ENCODE measurements at regions not wholly inside any gene's neighbourhood (a gene's known extent, or its start where the extent isn't known, plus 50 kb on each side); places are given as distances from the start of the nearest gene placed in this dataset.

- no peak overlapping the region for H3K27ac Mint-ChIP-seq
- no peak overlapping the region for H3K4me3 Mint-ChIP-seq
- H3K4me1 Mint-ChIP-seq, result no peaks in the 10 kb centered on the region
- H3K9me3 Mint-ChIP-seq (ENCODE audit: low read depth), result no peaks in the 10 kb centered on the region
- H3K36me3 Mint-ChIP-seq, result no peaks in the 10 kb centered on the region
- ATAC-seq (no peak), DNase-seq (no peak)
- CTCF ChIA-PET, result no interaction called here
- no peaks in the 10 kb centered on the region for H3K27me3 Mint-ChIP-seq
Observed at GRCh38 chr20:61159957-61160686, 91.9 kb upstream of the CDH4 start.

GRCh38 chr20:61161726-61162390 is 90.2 kb upstream of the CDH4 start:
- CTCF ChIA-PET, result no interaction called here
- ATAC-seq, result no peak
- H3K4me3 Mint-ChIP-seq, result no peak overlapping the region
- H3K27ac Mint-ChIP-seq, result no peak overlapping the region
- no peaks in the 10 kb centered on the region for H3K9me3 Mint-ChIP-seq (ENCODE audit: low read depth)
- no peaks in the 10 kb centered on the region for H3K4me1 Mint-ChIP-seq
- H3K36me3 Mint-ChIP-seq, result no peaks in the 10 kb centered on the region
- no peak for DNase-seq
- H3K27me3 Mint-ChIP-seq, result no peaks in the 10 kb centered on the region

DNA sequence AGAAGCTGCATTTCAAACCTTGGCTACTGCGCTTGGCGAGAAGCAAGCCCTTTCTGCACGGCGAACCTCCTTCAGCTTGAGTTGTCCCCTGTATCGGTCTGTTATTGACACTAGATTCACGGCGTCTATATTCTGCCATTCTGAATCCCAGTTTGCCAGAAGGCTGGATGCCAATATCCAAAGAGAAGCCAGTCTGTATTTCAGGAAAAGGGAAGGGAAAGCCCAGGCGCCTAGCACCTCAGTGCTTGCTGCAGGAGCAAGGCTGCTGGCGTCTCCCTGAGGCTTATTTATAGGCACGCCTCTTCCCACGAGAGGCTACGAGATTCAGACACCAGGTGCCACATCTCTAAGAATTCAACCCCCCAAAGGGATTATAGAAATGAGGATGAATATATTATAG is 89.6 kb upstream of the CDH4 start:
- ATAC-seq, result no peak
- CTCF ChIA-PET, result no interaction called here
- Mint-ChIP-seq H3K27ac (no peak overlapping the region), H3K4me1 (no peaks in the 10 kb centered on the region), H3K4me3 (no peak overlapping the region), H3K36me3 (no peaks in the 10 kb centered on the region), H3K27me3 (no peaks in the 10 kb centered on the region), H3K9me3 (ENCODE audit: low read depth) (no peaks in the 10 kb centered on the region)
- no peak for DNase-seq

DNA sequence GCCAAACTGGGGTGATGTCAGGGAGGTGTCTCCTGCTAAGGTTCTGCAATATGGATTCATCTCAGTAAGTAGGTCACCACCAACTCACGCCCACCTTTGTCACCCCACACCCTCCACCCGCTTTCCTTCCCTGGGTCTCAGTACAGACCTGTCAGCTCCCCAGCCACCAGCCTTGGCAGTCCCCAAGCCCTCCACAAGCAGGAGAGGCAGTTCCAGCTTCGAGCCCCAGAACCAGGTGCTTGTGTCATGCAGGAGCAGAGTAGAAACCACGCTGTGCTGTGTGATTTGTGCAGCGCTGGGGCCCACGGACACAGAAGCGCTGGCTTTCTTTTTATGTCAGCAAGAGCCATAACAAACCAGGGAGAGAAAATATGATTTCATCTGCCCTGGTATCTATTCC is 89.0 kb upstream of the CDH4 start:
- H3K36me3 Mint-ChIP-seq, result no peaks in the 10 kb centered on the region
- CTCF ChIA-PET, result no interaction called here
- ATAC-seq, result no peak

GRCh38 chr20:61166324-61166723 is 85.7 kb upstream of the CDH4 start:
- Mint-ChIP-seq H3K4me3 (no peak overlapping the region), H3K27me3 (no peaks in the 10 kb centered on the region), H3K9me3 (ENCODE audit: low read depth) (no peaks in the 10 kb centered on the region), H3K36me3 (no peaks in the 10 kb centered on the region), H3K27ac (no peak overlapping the region), H3K4me1 (no peaks in the 10 kb centered on the region)
- ATAC-seq, result no peak
- CTCF ChIA-PET, result no interaction called here
- DNase-seq, result no peak

More for the DNA sequence above, 89.0 kb upstream of the CDH4 start:
- no peaks in the 10 kb centered on the region for H3K9me3 Mint-ChIP-seq (ENCODE audit: low read depth)
- no peaks in the 10 kb centered on the region for H3K27me3 Mint-ChIP-seq
- no peaks in the 10 kb centered on the region for H3K4me1 Mint-ChIP-seq
- DNase-seq, result no peak
- no peak overlapping the region for H3K27ac Mint-ChIP-seq
- no peak overlapping the region for H3K4me3 Mint-ChIP-seq

DNA sequence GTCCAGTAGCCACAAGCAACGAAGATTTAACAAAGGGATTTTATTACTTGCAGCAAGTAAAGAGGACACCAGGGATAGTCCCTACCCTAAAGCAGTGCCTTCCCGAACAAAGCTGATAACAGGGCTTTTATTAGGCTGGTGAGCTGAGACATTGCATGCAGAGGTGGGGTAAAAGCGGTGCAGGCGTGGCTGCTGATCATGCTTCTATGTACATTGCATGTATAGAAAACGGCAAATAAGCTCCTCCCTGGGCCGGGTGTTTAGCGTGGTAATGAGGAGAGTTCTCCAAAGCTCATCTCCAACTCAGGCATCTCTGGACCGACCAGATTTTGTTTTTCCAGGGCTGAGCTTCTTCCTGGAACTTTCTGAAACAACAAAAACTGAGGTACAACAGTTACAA is 83.5 kb upstream of the CDH4 start:
- CTCF ChIA-PET, result no interaction called here
- Mint-ChIP-seq H3K27me3 (no peaks in the 10 kb centered on the region), H3K4me1 (no peaks in the 10 kb centered on the region), H3K36me3 (no peaks in the 10 kb centered on the region), H3K4me3 (no peak overlapping the region), H3K27ac (no peak overlapping the region), H3K9me3 (ENCODE audit: low read depth) (no peaks in the 10 kb centered on the region)
- no peak for ATAC-seq
- no peak for DNase-seq

- H3K4me3 Mint-ChIP-seq, result no peak overlapping the region
- no peak for DNase-seq
- H3K27me3 Mint-ChIP-seq, result no peaks in the 10 kb centered on the region
- no peak overlapping the region for H3K27ac Mint-ChIP-seq
- no peaks in the 10 kb centered on the region for H3K4me1 Mint-ChIP-seq
- ATAC-seq, result no peak
- CTCF ChIA-PET, result no interaction called here
- H3K36me3 Mint-ChIP-seq, result no peaks in the 10 kb centered on the region
- H3K9me3 Mint-ChIP-seq (ENCODE audit: low read depth), result no peaks in the 10 kb centered on the region
Observed at GRCh38 chr20:61169874-61170273, 82.2 kb upstream of the CDH4 start.

GRCh38 chr20:61170496-61171320 is 81.4 kb upstream of the CDH4 start:
- Mint-ChIP-seq H3K4me3 (no peak overlapping the region), H3K4me1 (no peaks in the 10 kb centered on the region), H3K27ac (no peak overlapping the region), H3K27me3 (no peaks in the 10 kb centered on the region), H3K9me3 (ENCODE audit: low read depth) (no peaks in the 10 kb centered on the region), H3K36me3 (no peaks in the 10 kb centered on the region)
- CTCF ChIA-PET, result no interaction called here
- ATAC-seq (no peak), DNase-seq (no peak)

DNA sequence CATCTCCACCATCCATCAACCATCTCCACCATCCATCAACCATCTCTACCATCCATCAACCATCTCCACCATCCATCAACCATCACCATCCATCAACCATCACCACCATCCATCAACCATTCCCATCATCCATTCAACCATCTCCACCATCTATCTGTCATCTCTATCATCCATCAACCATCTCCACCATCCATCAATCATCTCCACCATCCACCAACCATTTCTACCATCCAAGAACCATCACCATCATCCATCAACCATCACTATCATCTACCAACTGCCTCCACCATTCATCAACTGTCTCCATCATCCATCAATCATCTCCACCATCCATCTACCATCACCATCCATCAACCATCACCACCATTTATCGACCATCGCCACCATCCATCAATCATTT is 78.8 kb upstream of the CDH4 start:
- Mint-ChIP-seq H3K9me3 (ENCODE audit: low read depth) (no peaks in the 10 kb centered on the region), H3K4me3 (no peak overlapping the region), H3K4me1 (no peaks in the 10 kb centered on the region), H3K36me3 (no peaks in the 10 kb centered on the region), H3K27ac (no peak overlapping the region), H3K27me3 (no peaks in the 10 kb centered on the region)
- ATAC-seq (no peak), DNase-seq (no peak)
- CTCF ChIA-PET, result no interaction called here

GRCh38 chr20:61173961-61174725 is 77.9 kb upstream of the CDH4 start:
- CTCF ChIA-PET, result no interaction called here
- no peaks in the 10 kb centered on the region for H3K4me1 Mint-ChIP-seq
- no peak for DNase-seq
- no peaks in the 10 kb centered on the region for H3K27me3 Mint-ChIP-seq
- no peak overlapping the region for H3K4me3 Mint-ChIP-seq
- no peaks in the 10 kb centered on the region for H3K9me3 Mint-ChIP-seq (ENCODE audit: low read depth)
- no peak for ATAC-seq
- H3K36me3 Mint-ChIP-seq, result no peaks in the 10 kb centered on the region
- H3K27ac Mint-ChIP-seq, result no peak overlapping the region

GRCh38 chr20:61176874-61177273 is 75.2 kb upstream of the CDH4 start:
- H3K4me3 Mint-ChIP-seq, result no peak overlapping the region
- CTCF ChIA-PET, result no interaction called here
- DNase-seq (no peak), ATAC-seq (no peak)
- no peaks in the 10 kb centered on the region for H3K27me3 Mint-ChIP-seq
- H3K9me3 Mint-ChIP-seq (ENCODE audit: low read depth), result no peaks in the 10 kb centered on the region
- no peaks in the 10 kb centered on the region for H3K36me3 Mint-ChIP-seq
- no peak overlapping the region for H3K27ac Mint-ChIP-seq
- no peaks in the 10 kb centered on the region for H3K4me1 Mint-ChIP-seq

- Mint-ChIP-seq H3K36me3 (no peaks in the 10 kb centered on the region), H3K4me3 (no peak overlapping the region), H3K27me3 (no peaks in the 10 kb centered on the region), H3K4me1 (no peaks in the 10 kb centered on the region), H3K27ac (no peak overlapping the region), H3K9me3 (ENCODE audit: low read depth) (no peaks in the 10 kb centered on the region)
- CTCF ChIA-PET, result no interaction called here
- no peak for DNase-seq
- no peak for ATAC-seq
Observed at GRCh38 chr20:61178551-61179071, 73.5 kb upstream of the CDH4 start.

DNA sequence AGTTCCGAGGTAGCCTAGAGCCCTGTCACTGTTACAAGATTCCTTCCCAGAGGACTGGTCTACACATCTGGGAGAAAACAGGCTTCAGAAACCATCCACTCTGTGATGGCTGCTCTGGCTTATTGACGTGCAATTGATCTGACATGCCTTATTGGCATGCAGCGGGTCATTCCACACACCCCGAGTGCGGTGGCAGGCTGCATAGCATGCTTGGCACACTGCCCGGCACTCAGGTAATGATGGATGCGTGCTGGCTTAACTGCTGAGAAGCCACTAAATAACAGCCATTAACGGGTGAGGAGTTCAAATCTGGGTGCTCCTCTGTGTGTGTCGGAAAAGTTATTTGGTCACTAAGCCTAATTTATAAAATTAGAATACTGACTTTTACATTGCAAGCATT is 67.9 kb upstream of the CDH4 start:
- CTCF ChIA-PET, result no interaction called here
- no peaks in the 10 kb centered on the region for H3K27me3 Mint-ChIP-seq
- no peak for ATAC-seq
- H3K4me1 Mint-ChIP-seq, result no peaks in the 10 kb centered on the region
- no peak overlapping the region for H3K4me3 Mint-ChIP-seq
- H3K9me3 Mint-ChIP-seq (ENCODE audit: low read depth), result no peaks in the 10 kb centered on the region
- DNase-seq, result no peak
- no peak overlapping the region for H3K27ac Mint-ChIP-seq
- no peaks in the 10 kb centered on the region for H3K36me3 Mint-ChIP-seq
